ENCODE measurements at regions not wholly inside any gene's neighbourhood (a gene's known extent, or its start where the extent isn't known, plus 50 kb on each side); places are given as distances from the start of the nearest gene placed in this dataset.
"Not testable (repeated sequence)": the region's sequence is repeated elsewhere in the genome, so short reads cannot be mapped to it uniquely, and the experiment has no call there.

- Histone ChIP-seq H3F3A (replicated peaks; ENCODE audit: low read depth) (no peaks in the 10 kb centered on the region), H4K20me1 (replicated peaks; ENCODE audit: insufficient read depth) (no peaks in the 10 kb centered on the region), H3K4me3 (no peak overlapping the region), H3K4me2 (no peak overlapping the region), H3K9me2 (ENCODE audit: insufficient read depth) (no peaks in the 10 kb centered on the region), H3K27ac (ENCODE audit: low read depth) (no peak overlapping the region), H3K27me3 (ENCODE audit: insufficient read depth) (no peaks in the 10 kb centered on the region), H2AFZ (no peak overlapping the region), H3K79me2 (replicated peaks; ENCODE audit: insufficient read depth) (no peaks in the 10 kb centered on the region), H3K4me1 (ENCODE audit: insufficient read depth) (no peaks in the 10 kb centered on the region), H3K36me3 (ENCODE audit: insufficient read depth) (no peaks in the 10 kb centered on the region; the same call in 1 of the 2 replicates)
- peaks cover 9% of the 10 kb centered on the region; the same call in 1 of the 3 replicates for H3K36me3 Mint-ChIP-seq (ENCODE audit: low read depth)
- H3K27ac Mint-ChIP-seq: no peak overlapping the region; the same call in 1 of the 2 replicates
- no peak overlapping the region for H3K4me3 Mint-ChIP-seq
- peaks cover 14% of the 10 kb centered on the region for H3K9me3 Mint-ChIP-seq
- H3K4me1 Mint-ChIP-seq: no peaks in the 10 kb centered on the region
- DNase-seq (ENCODE audit: low spot score) (no peak), ATAC-seq (no peak)
- H3K27me3 Mint-ChIP-seq (ENCODE audit: insufficient read depth, low read depth, poor library complexity): peaks cover 3% of the 10 kb centered on the region
- TF ChIP-seq, protein P1, sequence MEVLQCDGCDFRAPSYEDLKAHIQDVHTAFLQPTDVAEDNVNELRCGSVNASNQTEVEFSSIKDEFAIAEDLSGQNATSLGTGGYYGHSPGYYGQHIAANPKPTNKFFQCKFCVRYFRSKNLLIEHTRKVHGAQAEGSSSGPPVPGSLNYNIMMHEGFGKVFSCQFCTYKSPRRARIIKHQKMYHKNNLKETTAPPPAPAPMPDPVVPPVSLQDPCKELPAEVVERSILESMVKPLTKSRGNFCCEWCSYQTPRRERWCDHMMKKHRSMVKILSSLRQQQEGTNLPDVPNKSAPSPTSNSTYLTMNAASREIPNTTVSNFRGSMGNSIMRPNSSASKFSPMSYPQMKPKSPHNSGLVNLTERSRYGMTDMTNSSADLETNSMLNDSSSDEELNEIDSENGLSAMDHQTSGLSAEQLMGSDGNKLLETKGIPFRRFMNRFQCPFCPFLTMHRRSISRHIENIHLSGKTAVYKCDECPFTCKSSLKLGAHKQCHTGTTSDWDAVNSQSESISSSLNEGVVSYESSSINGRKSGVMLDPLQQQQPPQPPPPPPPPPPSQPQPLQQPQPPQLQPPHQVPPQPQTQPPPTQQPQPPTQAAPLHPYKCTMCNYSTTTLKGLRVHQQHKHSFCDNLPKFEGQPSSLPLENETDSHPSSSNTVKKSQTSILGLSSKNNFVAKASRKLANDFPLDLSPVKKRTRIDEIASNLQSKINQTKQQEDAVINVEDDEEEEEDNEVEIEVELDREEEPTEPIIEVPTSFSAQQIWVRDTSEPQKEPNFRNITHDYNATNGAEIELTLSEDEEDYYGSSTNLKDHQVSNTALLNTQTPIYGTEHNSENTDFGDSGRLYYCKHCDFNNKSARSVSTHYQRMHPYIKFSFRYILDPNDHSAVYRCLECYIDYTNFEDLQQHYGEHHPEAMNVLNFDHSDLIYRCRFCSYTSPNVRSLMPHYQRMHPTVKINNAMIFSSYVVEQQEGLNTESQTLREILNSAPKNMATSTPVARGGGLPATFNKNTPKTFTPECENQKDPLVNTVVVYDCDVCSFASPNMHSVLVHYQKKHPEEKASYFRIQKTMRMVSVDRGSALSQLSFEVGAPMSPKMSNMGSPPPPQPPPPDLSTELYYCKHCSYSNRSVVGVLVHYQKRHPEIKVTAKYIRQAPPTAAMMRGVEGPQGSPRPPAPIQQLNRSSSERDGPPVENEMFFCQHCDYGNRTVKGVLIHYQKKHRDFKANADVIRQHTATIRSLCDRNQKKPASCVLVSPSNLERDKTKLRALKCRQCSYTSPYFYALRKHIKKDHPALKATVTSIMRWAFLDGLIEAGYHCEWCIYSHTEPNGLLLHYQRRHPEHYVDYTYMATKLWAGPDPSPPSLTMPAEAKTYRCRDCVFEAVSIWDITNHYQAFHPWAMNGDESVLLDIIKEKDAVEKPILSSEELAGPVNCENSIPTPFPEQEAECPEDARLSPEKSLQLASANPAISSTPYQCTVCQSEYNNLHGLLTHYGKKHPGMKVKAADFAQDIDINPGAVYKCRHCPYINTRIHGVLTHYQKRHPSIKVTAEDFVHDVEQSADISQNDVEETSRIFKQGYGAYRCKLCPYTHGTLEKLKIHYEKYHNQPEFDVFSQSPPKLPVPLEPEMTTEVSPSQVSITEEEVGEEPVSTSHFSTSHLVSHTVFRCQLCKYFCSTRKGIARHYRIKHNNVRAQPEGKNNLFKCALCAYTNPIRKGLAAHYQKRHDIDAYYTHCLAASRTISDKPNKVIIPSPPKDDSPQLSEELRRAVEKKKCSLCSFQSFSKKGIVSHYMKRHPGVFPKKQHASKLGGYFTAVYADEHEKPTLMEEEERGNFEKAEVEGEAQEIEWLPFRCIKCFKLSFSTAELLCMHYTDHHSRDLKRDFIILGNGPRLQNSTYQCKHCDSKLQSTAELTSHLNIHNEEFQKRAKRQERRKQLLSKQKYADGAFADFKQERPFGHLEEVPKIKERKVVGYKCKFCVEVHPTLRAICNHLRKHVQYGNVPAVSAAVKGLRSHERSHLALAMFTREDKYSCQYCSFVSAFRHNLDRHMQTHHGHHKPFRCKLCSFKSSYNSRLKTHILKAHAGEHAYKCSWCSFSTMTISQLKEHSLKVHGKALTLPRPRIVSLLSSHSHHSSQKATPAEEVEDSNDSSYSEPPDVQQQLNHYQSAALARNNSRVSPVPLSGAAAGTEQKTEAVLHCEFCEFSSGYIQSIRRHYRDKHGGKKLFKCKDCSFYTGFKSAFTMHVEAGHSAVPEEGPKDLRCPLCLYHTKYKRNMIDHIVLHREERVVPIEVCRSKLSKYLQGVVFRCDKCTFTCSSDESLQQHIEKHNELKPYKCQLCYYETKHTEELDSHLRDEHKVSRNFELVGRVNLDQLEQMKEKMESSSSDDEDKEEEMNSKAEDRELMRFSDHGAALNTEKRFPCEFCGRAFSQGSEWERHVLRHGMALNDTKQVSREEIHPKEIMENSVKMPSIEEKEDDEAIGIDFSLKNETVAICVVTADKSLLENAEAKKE (CRISPR knock-in tag; IDR thresholded peaks at IDR 0.05): no peak
Observed at GRCh38 chr11:101786421-101786820, 128.4 kb upstream of the CEP126 start.

DNA sequence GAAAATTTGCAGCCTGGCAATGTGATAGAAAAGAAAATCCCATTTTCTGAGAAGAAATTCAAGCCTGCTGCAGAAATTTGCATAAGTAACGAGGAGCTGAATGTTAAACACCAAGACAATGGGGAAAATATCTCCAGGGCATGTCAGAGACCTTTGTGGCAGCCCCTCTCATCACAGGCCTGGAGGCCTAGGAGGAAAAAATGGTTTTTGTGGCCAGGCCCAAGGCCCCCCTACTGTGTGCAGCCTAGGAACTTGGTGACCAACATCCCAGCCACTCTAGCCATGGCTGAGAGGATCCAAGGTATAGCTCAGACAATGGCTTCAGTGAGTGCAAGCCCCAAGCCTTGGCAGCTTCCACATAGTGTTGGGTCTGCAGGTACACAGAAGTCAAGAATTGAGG, 135.6 kb upstream of the CEP126 start:
- not testable (repeated sequence) for H3K9me2 ChIP-seq (ENCODE audit: insufficient read depth); H3K4me2 ChIP-seq; H3K36me3 ChIP-seq (ENCODE audit: insufficient read depth); H3K27me3 Mint-ChIP-seq (ENCODE audit: insufficient read depth, low read depth, poor library complexity); H3K79me2 ChIP-seq (replicated peaks; ENCODE audit: insufficient read depth); H3K27me3 ChIP-seq (ENCODE audit: insufficient read depth); H2AFZ ChIP-seq; H4K20me1 ChIP-seq (replicated peaks; ENCODE audit: insufficient read depth); H3K27ac Mint-ChIP-seq; H3F3A ChIP-seq (replicated peaks; ENCODE audit: low read depth); H3K4me3 ChIP-seq; H3K4me1 ChIP-seq (ENCODE audit: insufficient read depth); H3K27ac ChIP-seq (ENCODE audit: low read depth); H3K4me3 Mint-ChIP-seq; ATAC-seq; H3K4me1 Mint-ChIP-seq; DNase-seq (ENCODE audit: low spot score)
- Mint-ChIP-seq H3K9me3 (peaks cover 55% of the 10 kb centered on the region), H3K36me3 (ENCODE audit: low read depth) (peaks cover 23% of the 10 kb centered on the region)
